NCI-H1436 treated with DMSO at 0.1 percent for 48 hours (cell line): ENCODE measurements at regions not wholly inside any gene's neighbourhood (a gene's known extent, or its start where the extent isn't known, plus 50 kb on each side); places are given as distances from the start of the nearest gene placed in this dataset.

Source experiments
- DNase-seq: peaks from one replicate; lab custom pipeline; 2025; lab: John Stamatoyannopoulos, UW

- DNase-seq: no peak
Observed at GRCh38 chr14:29037411-29037810, 270.8 kb downstream of the FOXG1 start.

DNA sequence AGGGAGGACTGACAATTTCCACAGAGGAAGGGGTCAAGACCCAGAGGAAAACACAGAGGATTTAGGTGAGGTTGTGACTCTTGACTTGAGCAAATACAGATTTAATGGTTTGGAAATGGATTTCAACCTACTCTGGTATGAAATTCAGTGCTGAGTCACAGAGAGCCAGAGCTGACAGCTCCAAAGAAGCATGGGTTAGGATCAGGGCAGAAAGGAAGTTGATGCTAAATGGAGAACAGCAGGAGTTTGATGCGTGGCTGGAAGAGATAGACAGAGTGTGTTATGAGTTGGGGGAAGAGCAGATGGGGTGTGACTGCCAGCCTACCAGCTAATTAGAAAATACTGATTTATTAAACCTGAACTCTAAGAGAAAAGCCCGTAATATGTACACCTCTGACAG is 272.6 kb downstream of the FOXG1 start:
- no peak for DNase-seq

GRCh38 chr14:29042551-29042950 is 276.0 kb downstream of the FOXG1 start:
- no peak for DNase-seq

- DNase-seq: no peak
Observed at GRCh38 chr14:29043737-29044136, 277.1 kb downstream of the FOXG1 start.

DNA sequence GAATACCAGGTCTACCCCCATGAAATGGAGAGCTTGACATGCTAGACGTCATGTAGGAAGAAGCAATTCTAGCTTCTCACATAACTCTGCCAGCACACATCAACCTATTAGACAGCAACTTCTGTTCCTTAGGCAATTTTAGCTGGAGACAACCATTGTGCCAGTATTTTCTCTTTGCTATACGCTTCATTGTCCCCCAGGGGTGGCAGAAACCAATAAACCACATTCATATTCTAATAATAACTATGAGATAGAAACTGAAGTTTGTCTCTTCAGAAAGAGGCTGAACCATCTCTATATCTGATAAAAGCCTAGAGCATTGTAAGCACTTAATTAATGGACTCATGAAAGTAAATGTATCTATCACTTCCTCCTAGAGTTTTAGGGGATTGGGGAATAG is 278.6 kb downstream of the FOXG1 start:
- no peak for DNase-seq

DNA sequence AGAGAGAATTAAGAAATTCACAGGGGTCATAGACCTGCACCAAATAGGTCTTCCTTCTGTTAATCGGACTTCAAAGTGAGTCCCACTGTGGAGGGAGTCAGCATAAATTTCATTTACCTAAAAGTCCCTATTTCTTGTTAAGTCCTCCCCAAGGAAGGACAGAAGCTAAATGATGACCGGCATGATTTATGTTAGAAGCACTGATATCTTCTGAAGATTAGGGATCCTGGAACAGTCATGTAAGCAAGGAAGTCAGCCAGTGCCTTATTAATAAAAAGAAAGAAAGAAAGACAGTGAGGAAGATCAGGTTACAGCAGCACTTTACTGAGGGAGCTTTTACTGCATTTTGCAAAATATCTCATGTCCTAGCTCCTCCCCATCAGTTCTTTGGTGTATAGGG is 287.5 kb downstream of the FOXG1 start:
- no peak for DNase-seq

GRCh38 chr14:29056041-29056566 is 289.5 kb downstream of the FOXG1 start:
- DNase-seq: no peak

DNA sequence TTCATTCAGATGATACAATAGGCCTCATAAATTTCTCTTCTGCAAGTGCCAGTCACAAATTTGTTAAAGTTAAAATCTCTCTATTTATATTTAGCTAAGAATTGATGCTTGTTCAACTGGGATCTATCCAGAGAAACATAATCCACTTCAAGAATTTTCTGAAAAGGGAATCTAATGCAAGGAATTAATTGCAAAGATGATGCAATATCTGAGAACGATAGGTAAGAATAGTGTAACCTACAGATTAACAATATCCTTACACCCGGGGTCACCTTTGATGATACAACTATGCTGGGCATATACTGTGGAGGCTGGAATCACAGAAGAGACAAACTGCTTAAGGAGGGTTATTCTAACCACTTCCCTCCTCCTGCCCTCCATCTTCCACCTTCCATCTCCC is 295.1 kb downstream of the FOXG1 start:
- no peak for DNase-seq

GRCh38 chr14:29062466-29062865 is 295.9 kb downstream of the FOXG1 start:
- no peak for DNase-seq

DNA sequence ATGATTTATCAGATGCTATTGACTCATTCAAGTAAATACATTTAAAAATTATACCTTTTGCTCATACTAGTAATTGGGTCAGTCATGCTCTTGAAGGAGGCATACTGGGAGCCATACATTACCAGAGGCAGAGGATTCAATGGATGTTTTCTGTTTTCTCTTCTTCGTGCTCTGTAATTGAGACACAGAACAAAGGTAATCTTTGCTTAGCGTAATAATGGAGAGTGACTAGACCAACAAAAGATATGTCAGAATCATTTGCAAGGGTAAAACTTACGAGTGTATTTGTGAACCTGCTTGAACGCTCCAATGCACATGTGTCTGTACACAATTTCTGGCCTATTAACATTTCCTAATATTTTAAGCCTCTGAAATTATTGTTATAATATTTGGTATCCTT is 296.4 kb downstream of the FOXG1 start:
- no peak for DNase-seq

DNA sequence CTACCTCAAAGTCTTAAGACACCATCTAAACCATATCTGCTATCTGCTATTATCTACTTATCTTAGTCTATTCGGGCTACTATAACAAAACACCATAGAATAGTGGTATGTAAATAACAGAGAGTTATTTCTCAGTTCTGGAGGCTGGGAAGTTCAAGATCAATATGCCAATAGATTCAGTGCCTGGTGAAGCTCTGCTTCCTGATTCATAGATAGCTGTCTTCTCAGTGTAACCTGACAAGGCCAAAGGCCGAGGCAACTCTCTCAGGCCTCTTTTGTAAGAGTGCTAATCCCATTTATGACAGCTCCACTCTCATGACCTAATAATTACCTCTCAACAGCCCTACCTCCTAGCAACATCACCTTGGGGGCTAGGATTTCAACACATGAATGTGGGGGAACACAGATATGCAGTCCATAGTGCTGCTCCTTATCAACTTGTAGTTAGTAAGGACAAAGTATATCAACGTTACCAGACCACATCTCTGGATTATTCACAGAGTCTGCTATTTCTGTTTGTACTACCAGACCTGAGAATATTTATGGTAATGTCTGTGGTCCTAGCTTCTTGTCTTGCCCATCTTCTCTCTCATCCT is 297.8 kb downstream of the FOXG1 start:
- DNase-seq: no peak

DNA sequence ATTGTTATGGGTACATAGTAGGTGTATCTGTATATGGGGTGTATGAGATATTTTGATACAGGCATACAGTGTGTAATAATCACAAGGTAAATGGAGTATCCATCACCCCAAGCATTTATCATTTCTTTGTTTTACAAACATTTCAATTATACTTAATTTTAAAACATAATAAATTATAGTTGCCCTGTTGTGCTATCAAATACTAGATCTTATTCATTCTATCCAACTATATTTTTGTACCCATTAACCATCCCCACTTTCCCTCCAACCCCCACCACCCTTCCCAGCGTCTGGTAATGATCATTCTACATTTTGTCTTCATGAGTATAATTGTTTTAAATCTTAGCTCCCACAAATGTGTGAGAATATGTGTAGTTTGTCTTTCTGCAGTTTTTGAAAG is 302.6 kb downstream of the FOXG1 start:
- DNase-seq: no peak

DNA sequence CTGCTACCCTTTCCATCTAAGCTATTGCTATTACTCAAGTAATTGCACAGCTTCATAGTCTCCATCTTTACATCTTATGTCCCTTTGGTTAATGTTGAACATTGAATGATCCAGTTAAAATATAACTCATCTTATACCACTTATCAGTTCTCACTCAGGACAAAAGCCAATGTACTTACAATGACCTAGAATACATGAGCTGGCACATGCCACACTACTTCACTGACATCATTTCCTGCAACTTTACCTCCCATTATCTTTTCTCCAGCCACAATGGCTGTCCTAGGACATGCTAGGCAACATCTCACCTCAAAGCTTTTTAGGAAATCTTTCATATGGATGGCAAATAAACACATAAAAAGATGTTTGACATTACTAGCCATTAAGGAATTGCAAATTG is 309.2 kb downstream of the FOXG1 start:
- DNase-seq: no peak

GRCh38 chr14:29077916-29078315 is 311.3 kb downstream of the FOXG1 start:
- DNase-seq: no peak

- DNase-seq: no peak
Observed at GRCh38 chr14:29078810-29079522, 312.4 kb downstream of the FOXG1 start.

DNA sequence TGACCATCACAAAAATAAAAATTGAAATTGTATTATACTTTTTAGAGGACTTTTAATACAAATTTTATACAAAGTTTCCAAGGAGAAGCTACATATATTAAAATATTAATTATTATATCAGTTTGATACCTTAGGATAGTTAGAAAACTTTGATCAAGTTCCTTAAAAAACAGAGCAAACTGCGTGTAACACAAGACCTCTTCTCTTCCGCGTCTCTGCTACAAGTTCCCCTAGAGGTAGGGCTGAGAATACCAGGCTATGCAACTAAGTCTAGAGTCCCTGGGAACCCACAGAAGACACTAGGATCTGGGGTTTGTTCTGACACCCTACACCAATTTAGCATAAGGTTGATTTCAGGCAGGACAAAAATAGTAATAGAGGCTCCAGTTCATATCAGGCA is 319.0 kb downstream of the FOXG1 start:
- DNase-seq: no peak

GRCh38 chr14:29089849-29090248 is 323.3 kb downstream of the FOXG1 start:
- DNase-seq: no peak

DNA sequence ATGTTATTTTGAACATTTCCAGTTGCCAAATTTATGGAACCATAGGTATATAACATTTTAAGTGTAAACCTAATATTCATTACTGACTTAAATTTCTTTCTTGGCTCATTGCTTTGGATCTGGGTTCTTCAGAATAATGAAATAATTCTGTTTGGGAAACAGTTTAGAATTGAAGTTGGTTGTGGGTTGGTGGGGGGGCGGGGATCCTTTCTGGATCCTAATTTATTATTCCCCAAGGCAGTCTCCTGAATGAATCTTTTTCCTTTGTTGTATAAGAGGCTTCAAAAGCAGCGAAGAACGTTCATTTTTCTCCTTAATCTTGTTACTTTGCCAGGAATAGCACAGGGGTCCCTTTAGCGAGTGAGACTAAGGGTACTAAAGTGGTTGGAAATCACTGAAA is 325.5 kb downstream of the FOXG1 start:
- no peak for DNase-seq

DNA sequence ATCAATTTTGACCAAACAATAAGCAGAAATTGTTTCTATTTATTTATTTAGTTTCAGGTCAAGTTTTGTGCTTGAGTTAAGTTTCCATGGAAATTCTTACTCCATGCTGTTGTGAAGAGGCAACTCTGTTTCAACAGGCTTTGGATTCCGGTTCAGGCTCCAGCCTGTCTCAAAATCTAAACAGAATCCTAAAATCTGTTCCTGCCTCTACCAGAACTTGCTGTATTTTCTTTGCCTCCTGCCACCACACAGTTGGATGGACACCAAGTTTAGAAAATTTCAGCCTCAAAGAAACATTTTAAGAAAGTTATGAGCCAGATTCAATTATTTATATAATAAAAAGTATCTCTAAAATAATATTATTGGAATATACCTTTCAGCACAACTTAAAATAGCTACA is 330.9 kb downstream of the FOXG1 start:
- no peak for DNase-seq

DNA sequence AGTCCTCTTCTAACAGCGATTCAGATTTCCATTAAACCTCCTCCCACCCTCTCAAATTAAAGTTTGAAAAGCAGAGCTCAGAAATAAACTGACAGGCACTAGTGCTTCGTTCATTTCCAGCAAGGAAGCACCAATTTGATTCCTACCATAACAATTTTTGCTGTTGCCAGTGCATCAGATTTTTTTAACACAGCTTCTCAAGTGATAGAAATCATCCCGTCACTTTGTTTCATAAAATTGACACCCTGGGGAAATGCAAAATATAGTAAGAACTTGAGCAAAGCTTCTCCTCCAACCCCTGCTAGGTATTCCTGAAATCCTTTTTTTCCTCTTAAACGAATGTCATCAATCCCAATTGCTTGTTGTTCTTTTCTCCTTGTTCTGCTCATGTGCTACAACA is 332.1 kb downstream of the FOXG1 start:
- DNase-seq: no peak

- no peak for DNase-seq
Observed at GRCh38 chr14:29102266-29102665, 335.7 kb downstream of the FOXG1 start.

- DNase-seq: peak; percentile 58
Observed at GRCh38 chr14:29102996-29103395, 336.4 kb downstream of the FOXG1 start.

GRCh38 chr14:29108908-29109307 is 342.3 kb downstream of the FOXG1 start:
- no peak for DNase-seq

- DNase-seq: no peak
Observed at GRCh38 chr14:29109589-29109988, 343.0 kb downstream of the FOXG1 start.
